Ishikawa (cell line): ENCODE measurements at regions not wholly inside any gene's neighbourhood (a gene's known extent, or its start where the extent isn't known, plus 50 kb on each side); places are given as distances from the start of the nearest gene placed in this dataset.

Experiments
- CEBPB ChIP-seq: IDR thresholded peaks from 2 replicates; pipeline ENCODE4 v1.6.1; 2012
- CREB1 ChIP-seq: IDR thresholded peaks from 2 replicates; pipeline ENCODE4 v1.6.1; 2012; ENCODE audit warnings: low read depth
- EGR1 ChIP-seq: IDR thresholded peaks from 2 replicates; pipeline ENCODE4 v1.6.1; 2012
- EP300 ChIP-seq: IDR thresholded peaks from 2 replicates; pipeline ENCODE4 v1.6.1; 2012; ENCODE audit warnings: borderline replicate concordance
- FOXM1 ChIP-seq: IDR thresholded peaks from 2 replicates; pipeline ENCODE4 v1.6.1; 2012; ENCODE audit warnings: low read depth, borderline replicate concordance
- NFIC ChIP-seq: IDR thresholded peaks from 2 replicates; pipeline ENCODE4 v1.6.1; 2012
- RAD21 ChIP-seq: IDR thresholded peaks from 2 replicates; pipeline ENCODE4 v1.6.1; 2012; ENCODE audit warnings: low read depth
- TAF1 ChIP-seq: IDR thresholded peaks from 2 replicates; pipeline ENCODE4 v1.6.1; 2012; ENCODE audit warnings: low read depth, mild to moderate bottlenecking
- TCF12 ChIP-seq: IDR thresholded peaks from 2 replicates; pipeline ENCODE4 v1.6.1; 2012; ENCODE audit warnings: low read depth
- TEAD4 ChIP-seq: IDR thresholded peaks from 2 replicates; pipeline ENCODE4 v1.6.1; 2012
- YY1 ChIP-seq: IDR thresholded peaks from 2 replicates; pipeline ENCODE4 v1.6.1; 2012; ENCODE audit warnings: low read depth
- ZBTB7A ChIP-seq: IDR thresholded peaks from 2 replicates; pipeline ENCODE4 v1.6.1; 2012; ENCODE audit warnings: low read depth
- TF ChIP-seq, protein P1 (sequence below): IDR thresholded peaks from 2 replicates; pipeline ENCODE4 v1.6.1; 2012
- TF ChIP-seq, protein P2 (sequence below): IDR thresholded peaks from 2 replicates; pipeline ENCODE4 v1.6.1; 2012
- TF ChIP-seq, protein P3 (sequence below): IDR thresholded peaks from 2 replicates; pipeline ENCODE4 v1.6.1; 2012; ENCODE audit warnings: low read depth, mild to moderate bottlenecking

DNA sequence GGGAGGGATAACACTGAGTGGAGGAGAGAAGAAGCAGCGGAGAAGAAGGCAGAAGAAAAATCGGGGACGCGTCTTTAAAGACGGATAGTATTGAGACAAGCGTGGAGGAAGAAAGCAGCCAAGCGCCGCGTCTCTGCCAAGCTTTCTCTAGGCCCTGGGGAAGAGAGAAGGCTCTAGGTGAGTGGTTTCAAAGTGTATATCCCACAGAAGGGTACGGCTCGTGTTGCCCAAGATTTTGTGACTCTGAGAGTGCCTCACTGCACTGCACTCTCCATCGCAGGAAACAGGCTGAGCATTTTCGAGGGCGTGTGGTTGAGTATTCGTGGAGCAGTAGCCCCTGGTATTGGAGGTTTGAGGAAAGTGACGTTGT is 185.4 kb downstream of the TRIM27 start:
- TF ChIP-seq EP300 (no peak), CEBPB (no peak), CREB1 (no peak), TEAD4 (no peak), NFIC (no peak), TAF1 (no peak), YY1 (no peak), TCF12 (no peak), FOXM1 (no peak), ZBTB7A (no peak), RAD21 (no peak), EGR1 (no peak)
- TF ChIP-seq, protein P1, sequence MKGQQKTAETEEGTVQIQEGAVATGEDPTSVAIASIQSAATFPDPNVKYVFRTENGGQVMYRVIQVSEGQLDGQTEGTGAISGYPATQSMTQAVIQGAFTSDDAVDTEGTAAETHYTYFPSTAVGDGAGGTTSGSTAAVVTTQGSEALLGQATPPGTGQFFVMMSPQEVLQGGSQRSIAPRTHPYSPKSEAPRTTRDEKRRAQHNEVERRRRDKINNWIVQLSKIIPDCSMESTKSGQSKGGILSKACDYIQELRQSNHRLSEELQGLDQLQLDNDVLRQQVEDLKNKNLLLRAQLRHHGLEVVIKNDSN, result no peak
- TF ChIP-seq, protein P2, sequence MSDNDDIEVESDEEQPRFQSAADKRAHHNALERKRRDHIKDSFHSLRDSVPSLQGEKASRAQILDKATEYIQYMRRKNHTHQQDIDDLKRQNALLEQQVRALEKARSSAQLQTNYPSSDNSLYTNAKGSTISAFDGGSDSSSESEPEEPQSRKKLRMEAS, result no peak
- TF ChIP-seq, protein P3, sequence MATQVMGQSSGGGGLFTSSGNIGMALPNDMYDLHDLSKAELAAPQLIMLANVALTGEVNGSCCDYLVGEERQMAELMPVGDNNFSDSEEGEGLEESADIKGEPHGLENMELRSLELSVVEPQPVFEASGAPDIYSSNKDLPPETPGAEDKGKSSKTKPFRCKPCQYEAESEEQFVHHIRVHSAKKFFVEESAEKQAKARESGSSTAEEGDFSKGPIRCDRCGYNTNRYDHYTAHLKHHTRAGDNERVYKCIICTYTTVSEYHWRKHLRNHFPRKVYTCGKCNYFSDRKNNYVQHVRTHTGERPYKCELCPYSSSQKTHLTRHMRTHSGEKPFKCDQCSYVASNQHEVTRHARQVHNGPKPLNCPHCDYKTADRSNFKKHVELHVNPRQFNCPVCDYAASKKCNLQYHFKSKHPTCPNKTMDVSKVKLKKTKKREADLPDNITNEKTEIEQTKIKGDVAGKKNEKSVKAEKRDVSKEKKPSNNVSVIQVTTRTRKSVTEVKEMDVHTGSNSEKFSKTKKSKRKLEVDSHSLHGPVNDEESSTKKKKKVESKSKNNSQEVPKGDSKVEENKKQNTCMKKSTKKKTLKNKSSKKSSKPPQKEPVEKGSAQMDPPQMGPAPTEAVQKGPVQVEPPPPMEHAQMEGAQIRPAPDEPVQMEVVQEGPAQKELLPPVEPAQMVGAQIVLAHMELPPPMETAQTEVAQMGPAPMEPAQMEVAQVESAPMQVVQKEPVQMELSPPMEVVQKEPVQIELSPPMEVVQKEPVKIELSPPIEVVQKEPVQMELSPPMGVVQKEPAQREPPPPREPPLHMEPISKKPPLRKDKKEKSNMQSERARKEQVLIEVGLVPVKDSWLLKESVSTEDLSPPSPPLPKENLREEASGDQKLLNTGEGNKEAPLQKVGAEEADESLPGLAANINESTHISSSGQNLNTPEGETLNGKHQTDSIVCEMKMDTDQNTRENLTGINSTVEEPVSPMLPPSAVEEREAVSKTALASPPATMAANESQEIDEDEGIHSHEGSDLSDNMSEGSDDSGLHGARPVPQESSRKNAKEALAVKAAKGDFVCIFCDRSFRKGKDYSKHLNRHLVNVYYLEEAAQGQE, result no peak

DNA sequence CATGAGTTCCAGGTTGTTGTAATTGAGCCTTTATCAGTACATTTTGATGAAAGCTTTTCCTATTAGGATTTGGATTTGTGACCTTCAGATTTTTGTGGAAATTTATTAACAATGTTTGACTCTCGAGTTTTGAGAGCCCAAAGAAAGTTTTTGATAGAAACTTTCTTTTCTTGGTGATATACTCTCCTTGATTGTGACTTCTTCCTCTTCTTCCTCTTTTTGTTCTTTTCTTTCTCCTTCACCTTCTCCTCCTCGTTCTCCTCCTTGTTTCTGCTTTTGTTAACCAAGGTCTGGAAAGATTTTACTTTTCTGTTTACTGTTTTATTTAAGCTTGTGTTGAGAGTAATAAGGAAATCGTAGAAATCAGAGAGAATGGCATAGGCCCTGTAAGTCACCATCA is 182.4 kb downstream of the TRIM27 start:
- TF ChIP-seq CEBPB, result no peak
- TF ChIP-seq EGR1, result no peak
- TF ChIP-seq, protein P2, result no peak
- TF ChIP-seq CREB1, result no peak
- no peak for TF ChIP-seq NFIC
- TF ChIP-seq TAF1, result no peak
- no peak for TF ChIP-seq TEAD4
- no peak for TF ChIP-seq YY1
- no peak for TF ChIP-seq FOXM1
- TF ChIP-seq, protein P1, result no peak
- no peak for TF ChIP-seq RAD21
- TF ChIP-seq, protein P3, result no peak
- no peak for TF ChIP-seq ZBTB7A
- TF ChIP-seq EP300, result no peak
- TF ChIP-seq TCF12, result no peak

DNA sequence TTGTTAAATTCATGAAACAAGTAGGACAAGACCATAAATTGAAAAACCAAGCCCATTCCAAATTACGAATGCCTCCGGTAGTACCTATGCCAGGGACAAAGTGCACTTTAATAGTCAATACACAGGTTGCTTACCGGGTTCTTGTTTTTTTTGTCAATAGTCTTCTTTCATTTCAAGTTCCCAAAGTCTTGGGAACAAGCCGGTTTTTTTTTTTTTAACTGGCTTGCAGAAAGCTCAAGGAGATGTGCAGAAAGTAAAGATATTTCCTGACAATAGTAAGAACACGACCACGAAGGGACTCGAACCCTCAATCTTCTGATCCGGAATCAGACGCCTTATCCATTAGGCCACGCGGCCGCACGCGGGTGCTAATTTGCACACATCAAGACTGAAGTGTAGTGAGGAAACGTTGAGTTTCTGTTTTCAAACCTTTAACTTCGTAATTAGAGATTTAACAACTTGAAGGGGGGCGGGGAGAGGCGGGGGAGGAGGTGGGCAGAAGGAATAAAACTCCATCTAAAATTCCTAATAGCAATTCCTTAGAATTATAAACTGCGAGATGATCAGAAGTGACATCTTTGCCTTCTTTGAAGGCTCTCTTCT is 181.0 kb downstream of the TRIM27 start:
- TF ChIP-seq, protein P2, result peak; percentile 22; the same call in 1 of the 2 replicates
- no peak for TF ChIP-seq YY1
- no peak for TF ChIP-seq TCF12
- TF ChIP-seq TEAD4, result peak; percentile 32; the same call in 1 of the 2 replicates

DNA sequence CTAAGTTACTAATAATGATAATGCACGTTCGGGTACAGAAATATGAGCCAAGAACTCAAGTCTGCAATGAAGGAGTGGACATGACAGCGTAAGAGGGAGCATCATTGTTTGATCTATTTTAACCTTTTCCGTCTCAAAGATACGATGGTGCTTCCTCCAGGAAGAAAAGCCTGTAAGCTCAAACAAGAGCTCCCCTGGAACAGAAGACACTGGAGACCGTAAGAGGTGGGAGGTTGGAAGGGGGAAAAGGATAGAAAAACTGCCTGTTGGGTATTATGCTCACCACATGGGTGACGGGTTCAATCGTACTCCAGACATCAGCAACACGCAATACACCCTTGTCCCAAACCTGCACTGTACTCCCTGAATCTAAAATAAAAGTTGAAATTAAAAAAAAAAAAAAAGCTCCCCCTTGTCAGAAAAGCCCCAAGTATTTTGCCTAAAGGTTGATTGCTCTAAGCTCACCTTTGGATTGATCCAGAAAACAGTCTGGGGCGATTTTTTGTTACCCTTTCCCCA is 180.5 kb downstream of the TRIM27 start:
- no peak for TF ChIP-seq YY1
- no peak for TF ChIP-seq EP300
- no peak for TF ChIP-seq NFIC
- no peak for TF ChIP-seq TCF12
- TF ChIP-seq TEAD4, result no peak
- no peak for TF ChIP-seq CEBPB

DNA sequence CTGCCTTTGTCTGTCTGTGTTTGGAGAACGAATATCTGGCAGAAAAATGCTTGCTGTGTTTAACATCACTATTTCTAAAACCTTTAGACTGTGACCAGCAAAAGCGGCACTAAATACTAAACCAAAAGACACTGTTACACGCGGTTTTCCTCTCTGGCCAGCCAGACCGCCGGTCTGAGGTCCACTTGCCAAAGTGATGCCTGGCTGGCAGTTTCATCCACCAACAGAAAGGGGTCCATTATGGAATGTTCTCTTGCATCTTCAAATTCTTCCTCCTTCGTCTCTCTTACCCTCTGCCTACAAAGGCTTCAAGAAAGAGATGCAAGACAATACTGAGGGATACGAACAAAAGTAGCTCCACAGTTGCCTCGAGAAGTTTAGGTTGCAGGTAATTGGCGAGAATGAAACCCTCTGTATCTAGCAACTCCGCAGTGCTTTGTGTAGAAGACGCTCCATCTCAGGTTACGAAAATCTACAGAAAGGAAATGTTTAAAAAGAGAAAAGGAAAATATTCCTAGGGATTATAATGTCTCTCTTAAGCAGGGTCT is 176.6 kb downstream of the TRIM27 start:
- no peak for TF ChIP-seq CEBPB
- no peak for TF ChIP-seq ZBTB7A
- no peak for TF ChIP-seq EP300
- no peak for TF ChIP-seq CREB1
- TF ChIP-seq, protein P2, result no peak
- no peak for TF ChIP-seq FOXM1
- TF ChIP-seq TAF1, result no peak
- TF ChIP-seq, protein P3, result no peak
- no peak for TF ChIP-seq NFIC
- no peak for TF ChIP-seq TCF12
- TF ChIP-seq TEAD4, result no peak
- TF ChIP-seq, protein P1, result no peak
- TF ChIP-seq YY1, result no peak
- no peak for TF ChIP-seq EGR1
- TF ChIP-seq RAD21, result no peak
